ENCODE measurements at regions not wholly inside any gene's neighbourhood (a gene's known extent, or its start where the extent isn't known, plus 50 kb on each side); places are given as distances from the start of the nearest gene placed in this dataset.

GRCh38 chr1:232422098-232422497 lies 207.8 kb downstream of the SIPA1L2 start:
- H3K4me2 ChIP-seq (ENCODE audit: insufficient read depth in 1 of 2, low read depth in 2 of 2, low read length in 2 of 2) = no peak overlapping the region
- no peaks in the 10 kb centered on the region for H3K23me2 ChIP-seq (ENCODE audit: low read depth, low read length)
- H4K91ac ChIP-seq (replicated peaks; ENCODE audit: insufficient read length, low read length) = no peak overlapping the region
- POLR2A ChIA-PET (ENCODE audit: partially characterized antibody) = no interaction called here
- H4K8ac ChIP-seq (ENCODE audit: extremely low read depth, insufficient read depth, low read length) = no peak overlapping the region
- H3K9ac ChIP-seq (replicated peaks in 1 of 4; ENCODE audit: extremely low read depth in 1 of 4, low read depth in 3 of 4, low read length in 3 of 4) = no peak overlapping the region
- H3K27ac ChIP-seq (ENCODE audit: low read depth, low read length) = no peak overlapping the region
- H3K27me3 ChIP-seq (replicated peaks in 1 of 4; ENCODE audit: control insufficient read depth in 3 of 4, extremely low read depth in 1 of 4, insufficient read depth in 3 of 4, low read length in 3 of 4) = no peaks in the 10 kb centered on the region
- H2BK120ac ChIP-seq (replicated peaks; ENCODE audit: low read depth, low read length) = no peak overlapping the region
- CTCF ChIA-PET (ENCODE audit: partially characterized antibody) = interaction anchor here (0.8 to 1.1 kb wide), 2 partner anchors 181 to 539 kb away, joined by 3 read pairs; no protein-coding TSS in a partner anchor
- FAIRE-seq = no peak
- no peaks in the 10 kb centered on the region for H3K4me1 ChIP-seq (replicated peaks in 1 of 4; ENCODE audit: control insufficient read depth in 3 of 4, insufficient read depth in 4 of 4, low read length in 3 of 4)
- no peak overlapping the region for H2AK5ac ChIP-seq (ENCODE audit: low read depth, low read length)
- no peaks in the 10 kb centered on the region for H3K36me3 ChIP-seq (ENCODE audit: control insufficient read depth in 2 of 4, insufficient read depth in 4 of 4, low read length in 3 of 4)
- H4K20me1 ChIP-seq (replicated peaks in 1 of 2; ENCODE audit: control insufficient read depth in 1 of 2, insufficient read depth in 2 of 2, low read length in 2 of 2) = peaks cover 0 to 1% of the 10 kb centered on the region in 2 experiments
- H2BK12ac ChIP-seq (ENCODE audit: low read depth, low read length) = no peak overlapping the region
- no peaks in the 10 kb centered on the region for H3K9me3 ChIP-seq (ENCODE audit: insufficient read depth in 2 of 2, low read depth in 1 of 2, low read length in 1 of 2)
- H2BK5ac ChIP-seq (ENCODE audit: low read depth, low read length) = no peak overlapping the region
- no peak overlapping the region for H3K56ac ChIP-seq (replicated peaks; ENCODE audit: insufficient read length, low read depth, low read length)
- H3K14ac ChIP-seq (ENCODE audit: insufficient read length) = no peak overlapping the region
- H3K4ac ChIP-seq (replicated peaks; ENCODE audit: insufficient read length, low read depth, low read length) = no peak overlapping the region
- no peaks in the 10 kb centered on the region for H3K79me1 ChIP-seq (ENCODE audit: low read depth, low read length)
- no peak overlapping the region for H4K5ac ChIP-seq (ENCODE audit: insufficient read length, low read depth, low read length)
- no peak overlapping the region for H3K18ac ChIP-seq (ENCODE audit: extremely low read depth, low read length)
- no peak overlapping the region for H2BK15ac ChIP-seq (ENCODE audit: low read length)
- H2BK20ac ChIP-seq (ENCODE audit: low read length) = no peak overlapping the region
- no peak overlapping the region for H2AFZ ChIP-seq (ENCODE audit: low read length)
- no peak overlapping the region for H3K23ac ChIP-seq (ENCODE audit: insufficient read length)
- no peak for DNase-seq (ENCODE audit: low read depth in 1 of 2, low spot score in 2 of 2)
- no peaks in the 10 kb centered on the region for H3K79me2 ChIP-seq (ENCODE audit: control insufficient read depth in 1 of 2, insufficient read depth in 2 of 2, low read length in 2 of 2)
- H3K4me3 ChIP-seq (ENCODE audit: extremely low read depth in 1 of 4, insufficient read depth in 2 of 4, low read depth in 3 of 4, low read length in 4 of 4) = no peak overlapping the region
- TF ChIP-seq POLR2A (IDR thresholded peaks at IDR 0.05; ENCODE audit: control extremely low read depth in 1 of 2, low read depth in 2 of 2, low read length in 2 of 2) = no peak
- TF ChIP-seq CTBP2 (IDR thresholded peaks at IDR 0.05; ENCODE audit: borderline replicate concordance, insufficient read depth, insufficient read length, low read length) = no peak
- TF ChIP-seq BCL11A (IDR thresholded peaks at IDR 0.05; ENCODE audit: low read depth in 2 of 2, low read length in 2 of 2) = no peak
- TF ChIP-seq SIN3A (conservative IDR thresholded peaks at IDR 0.05 in 1 of 2, IDR thresholded peaks at IDR 0.05 in 1 of 2; ENCODE audit: low read depth in 1 of 2, low read length in 2 of 2) = no peak
- TF ChIP-seq HDAC2 (IDR thresholded peaks at IDR 0.05; ENCODE audit: borderline replicate concordance in 1 of 2, low read depth in 2 of 2, low read length in 2 of 2) = no peak
- TF ChIP-seq ATF2 (IDR thresholded peaks at IDR 0.05; ENCODE audit: low read length) = no peak
- TF ChIP-seq KDM4A (IDR thresholded peaks at IDR 0.05; ENCODE audit: low read depth, low read length, severe bottlenecking) = no peak
- TF ChIP-seq RAD21 (IDR thresholded peaks at IDR 0.05 in 1 of 2, conservative IDR thresholded peaks at IDR 0.05 in 1 of 2; ENCODE audit: low read depth in 2 of 2, low read length in 2 of 2) = no peak
- TF ChIP-seq PHF8 (conservative IDR thresholded peaks at IDR 0.05; ENCODE audit: low read depth, low read length) = no peak
- no peak for TF ChIP-seq MAFK (IDR thresholded peaks at IDR 0.05; ENCODE audit: low read depth, low read length)
- no peak for TF ChIP-seq NANOG (IDR thresholded peaks at IDR 0.05; ENCODE audit: insufficient read depth, low read depth, low read length, poor library complexity, severe bottlenecking)
- no peak for TF ChIP-seq CBX5 (IDR thresholded peaks at IDR 0.05; ENCODE audit: low read depth, low read length)
- no peak for TF ChIP-seq CEBPB (IDR thresholded peaks at IDR 0.05; ENCODE audit: low read depth, low read length)

Data from H1 (cell line).